ENCODE measurements at regions not wholly inside any gene's neighbourhood (a gene's known extent, or its start where the extent isn't known, plus 50 kb on each side); places are given as distances from the start of the nearest gene placed in this dataset.
"Not testable (repeated sequence)": the region's sequence is repeated elsewhere in the genome, so short reads cannot be mapped to it uniquely, and the experiment has no call there.

- DNase-seq = not testable (repeated sequence)
Measured at GRCh38 chr4:164350716-164351115, 403.2 kb upstream of the SMIM31 start.

GRCh38 chr4:164357957-164358356 lies 396.0 kb upstream of the SMIM31 start:
- DNase-seq = no peak

GRCh38 chr4:164358400-164358799 lies 395.5 kb upstream of the SMIM31 start:
- no peak for DNase-seq

- no peak for DNase-seq
Measured at GRCh38 chr4:164359881-164360280, 394.1 kb upstream of the SMIM31 start.

- no peak for DNase-seq
Measured at GRCh38 chr4:164368894-164369293, 385.0 kb upstream of the SMIM31 start.

- DNase-seq = no peak
Measured at GRCh38 chr4:164373021-164373420, 380.9 kb upstream of the SMIM31 start.

- DNase-seq = no peak
Measured at GRCh38 chr4:164377277-164377676, 376.7 kb upstream of the SMIM31 start.

GRCh38 chr4:164378361-164378760 lies 375.6 kb upstream of the SMIM31 start:
- DNase-seq = no peak

GRCh38 chr4:164379694-164380093 lies 374.2 kb upstream of the SMIM31 start:
- no peak for DNase-seq

- DNase-seq = no peak
Measured at GRCh38 chr4:164381859-164382258, 372.1 kb upstream of the SMIM31 start.

- DNase-seq = no peak
Measured at GRCh38 chr4:164383058-164383357, 370.9 kb upstream of the SMIM31 start.

GRCh38 chr4:164383358-164384220 lies 370.3 kb upstream of the SMIM31 start:
- DNase-seq = peak; percentile 2 to 27

GRCh38 chr4:164384416-164384815 lies 369.5 kb upstream of the SMIM31 start:
- no peak for DNase-seq

- DNase-seq = no peak
Measured at GRCh38 chr4:164396439-164396838, 357.5 kb upstream of the SMIM31 start.

- DNase-seq = no peak
Measured at GRCh38 chr4:164402554-164402953, 351.4 kb upstream of the SMIM31 start.

GRCh38 chr4:164405774-164406173 lies 348.2 kb upstream of the SMIM31 start:
- DNase-seq = no peak

- no peak for DNase-seq
Measured at GRCh38 chr4:164408831-164409230, 345.1 kb upstream of the SMIM31 start.

- no peak for DNase-seq
Measured at GRCh38 chr4:164410401-164410800, 343.5 kb upstream of the SMIM31 start.

- no peak for DNase-seq
Measured at GRCh38 chr4:164412246-164412645, 341.7 kb upstream of the SMIM31 start.

GRCh38 chr4:164413743-164414142 lies 340.2 kb upstream of the SMIM31 start:
- no peak for DNase-seq

- no peak for DNase-seq
Measured at GRCh38 chr4:164423819-164424218, 330.1 kb upstream of the SMIM31 start.

GRCh38 chr4:164424846-164425245 lies 329.1 kb upstream of the SMIM31 start:
- no peak for DNase-seq

- no peak for DNase-seq
Measured at GRCh38 chr4:164428561-164428960, 325.4 kb upstream of the SMIM31 start.

- no peak for DNase-seq
Measured at GRCh38 chr4:164438321-164438720, 315.6 kb upstream of the SMIM31 start.

GRCh38 chr4:164439037-164439436 lies 314.9 kb upstream of the SMIM31 start:
- DNase-seq = no peak

Data from NCI-H446 (cell line).